PC-3 (cell line): ENCODE measurements at regions not wholly inside any gene's neighbourhood (a gene's known extent, or its start where the extent isn't known, plus 50 kb on each side); places are given as distances from the start of the nearest gene placed in this dataset.

Experiments used
- ATAC-seq: fragments of 200-7000 bp; cut with Tn5 transposase; 2 replicates; pipeline ENCODE4 v1.9.1; 2020; ENCODE audit warnings: mild to moderate bottlenecking, moderate library complexity
- BruUV-seq: library from RNA; stranded (reverse); fragments of 400-500 nt; replicated peaks from 2 replicates; lab custom pipeline; 2021; lab: Mats Ljungman, UMichigan
- CTCF ChIA-PET: fragments of 300-600 bp; sonication (Branson Sonifier 250); formaldehyde crosslinking; loops from one replicate; lab custom pipeline; 2022; ENCODE audit warnings: antibody characterized with exemption; lab: Charles Lee
- POLR2A ChIA-PET: fragments of 300-600 bp; sonication (Branson Sonifier 250); formaldehyde crosslinking; loops from one replicate; lab custom pipeline; 2022; ENCODE audit warnings: antibody characterized with exemption; ENCODE audit not compliant: unreplicated experiment; lab: Charles Lee
- DNase-seq: peaks from one replicate; pipeline ENCODE4 v3.0.0-alpha.2; 2015
- H2AFZ ChIP-seq: fragments of 300-600 bp; sonication (generic); 2 replicates; pipeline ENCODE4 v1.6.0; 2016; ENCODE audit warnings: antibody characterized with exemption, low read length
- H3F3A ChIP-seq: fragments of 300-600 bp; sonication (generic); one replicate; pipeline ENCODE4 v1.6.0; 2017; ENCODE audit warnings: antibody characterized with exemption, low read length, control low read depth, mild to moderate bottlenecking; ENCODE audit not compliant: unreplicated experiment
- H3K27ac ChIP-seq: fragments of 300-600 bp; sonication (generic); 2 replicates; pipeline ENCODE4 v1.5.1; 2016; ENCODE audit warnings: mild to moderate bottlenecking, low read length
- H3K27me3 ChIP-seq: fragments of 300-600 bp; sonication (generic); 2 replicates; pipeline ENCODE4 v1.6.1; 2016; ENCODE audit warnings: low read length, mixed read lengths
- H3K36me3 ChIP-seq: fragments of 300-600 bp; sonication (generic); 2 replicates; pipeline ENCODE4 v1.6.1; 2016; ENCODE audit warnings: low read depth, mixed run types, low read length, mixed read lengths
- H3K4me1 ChIP-seq: fragments of 300-600 bp; sonication (generic); 2 replicates; pipeline ENCODE4 v1.5.1; 2016; ENCODE audit warnings: low read length; ENCODE audit not compliant: insufficient read depth
- H3K4me2 ChIP-seq: fragments of 300-600 bp; sonication (generic); 2 replicates; pipeline ENCODE4 v1.6.0; 2016; ENCODE audit warnings: low read length
- H3K4me3 ChIP-seq: fragments of 300-600 bp; sonication (generic); 2 replicates; pipeline ENCODE4 v1.5.1; 2016; ENCODE audit warnings: mild to moderate bottlenecking, low read length, mixed read lengths
- H3K79me2 ChIP-seq: fragments of 300-600 bp; sonication (generic); 2 replicates; pipeline ENCODE4 v1.6.1; 2017; ENCODE audit warnings: low read length, mixed read lengths
- H3K9ac ChIP-seq: fragments of 300-600 bp; sonication (generic); 2 replicates; pipeline ENCODE4 v1.6.0; 2016; ENCODE audit warnings: mild to moderate bottlenecking, low read length
- H3K9me2 ChIP-seq: fragments of 300-600 bp; sonication (generic); replicated peaks from 2 replicates; pipeline ENCODE4 v1.6.1; 2016; ENCODE audit warnings: mixed run types, low read length, mixed read lengths
- H3K9me3 ChIP-seq: fragments of 300-600 bp; sonication (generic); 2 replicates; pipeline ENCODE4 v1.6.1; 2016; ENCODE audit warnings: low read length, mixed read lengths
- H4K20me1 ChIP-seq: fragments of 300-600 bp; sonication (generic); 2 replicates; pipeline ENCODE4 v1.6.1; 2016; ENCODE audit warnings: low read length, mixed read lengths
- EZH2 ChIP-seq: fragments of 300-600 bp; sonication (generic); IDR thresholded peaks from one replicate; pipeline ENCODE4 v1.6.1; 2017; ENCODE audit warnings: antibody characterized with exemption, mild to moderate bottlenecking, low read length; ENCODE audit not compliant: unreplicated experiment
- EZH2phosphoT487 ChIP-seq: fragments of 300-600 bp; sonication (generic); IDR thresholded peaks from 2 replicates; pipeline ENCODE4 v1.6.1; 2018; ENCODE audit warnings: mild to moderate bottlenecking, antibody characterized with exemption, low read length, borderline replicate concordance
- intact Hi-C: fragments of 100-400 bp; cut with micrococcal nuclease; formaldehyde crosslinking; loops from 2 replicates; pipeline ENCODE4 v1.9.0; 2023
- TF ChIP-seq, protein P1 (sequence below): fragments of 300-600 bp; sonication (generic); conservative IDR thresholded peaks from 2 replicates; pipeline ENCODE4 v1.5.1; 2017; ENCODE audit warnings: antibody characterized with exemption, low read depth, mild to moderate bottlenecking, low read length

DNA sequence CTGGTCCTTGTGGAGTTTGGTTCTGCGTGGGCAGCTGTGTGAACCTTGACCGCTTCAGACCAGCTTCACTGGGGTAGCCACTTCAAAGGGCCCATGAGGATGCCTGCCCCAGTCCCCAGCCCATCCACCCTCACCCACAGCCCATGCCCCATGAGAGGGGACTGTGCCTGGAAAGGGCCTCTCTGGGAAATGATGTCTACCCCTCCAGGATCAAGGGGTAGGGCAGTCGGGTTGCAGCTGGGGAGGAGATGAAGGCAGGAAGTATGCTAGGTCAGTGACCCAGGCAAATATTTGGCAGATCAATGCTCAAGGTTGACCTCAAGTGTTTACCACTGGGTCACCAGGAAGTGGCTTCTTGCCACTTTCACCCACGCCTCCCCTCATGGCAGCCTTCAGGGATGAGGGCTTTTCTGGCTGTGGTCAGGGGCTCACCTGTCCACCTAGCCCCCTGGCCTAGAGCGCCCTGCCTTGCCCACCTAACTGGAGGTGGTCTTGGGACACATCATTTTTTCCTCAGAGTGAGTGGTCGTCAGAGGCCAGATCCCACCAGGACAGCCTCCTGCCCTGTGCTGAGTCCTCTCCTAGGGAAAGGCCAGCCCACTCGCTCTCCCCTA is 109.5 kb downstream of the SNX5 start:
- intact Hi-C loops, result no loop called here
- no peaks in the 10 kb centered on the region for H3K9me3 ChIP-seq
- TF ChIP-seq EZH2 (no peak), EZH2phosphoT487 (no peak)
- TF ChIP-seq, protein P1, sequence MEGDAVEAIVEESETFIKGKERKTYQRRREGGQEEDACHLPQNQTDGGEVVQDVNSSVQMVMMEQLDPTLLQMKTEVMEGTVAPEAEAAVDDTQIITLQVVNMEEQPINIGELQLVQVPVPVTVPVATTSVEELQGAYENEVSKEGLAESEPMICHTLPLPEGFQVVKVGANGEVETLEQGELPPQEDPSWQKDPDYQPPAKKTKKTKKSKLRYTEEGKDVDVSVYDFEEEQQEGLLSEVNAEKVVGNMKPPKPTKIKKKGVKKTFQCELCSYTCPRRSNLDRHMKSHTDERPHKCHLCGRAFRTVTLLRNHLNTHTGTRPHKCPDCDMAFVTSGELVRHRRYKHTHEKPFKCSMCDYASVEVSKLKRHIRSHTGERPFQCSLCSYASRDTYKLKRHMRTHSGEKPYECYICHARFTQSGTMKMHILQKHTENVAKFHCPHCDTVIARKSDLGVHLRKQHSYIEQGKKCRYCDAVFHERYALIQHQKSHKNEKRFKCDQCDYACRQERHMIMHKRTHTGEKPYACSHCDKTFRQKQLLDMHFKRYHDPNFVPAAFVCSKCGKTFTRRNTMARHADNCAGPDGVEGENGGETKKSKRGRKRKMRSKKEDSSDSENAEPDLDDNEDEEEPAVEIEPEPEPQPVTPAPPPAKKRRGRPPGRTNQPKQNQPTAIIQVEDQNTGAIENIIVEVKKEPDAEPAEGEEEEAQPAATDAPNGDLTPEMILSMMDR, result no peak
- no peaks in the 10 kb centered on the region for H3K79me2 ChIP-seq
- peaks cover 4% of the 10 kb centered on the region; the same call in 1 of the 2 replicates for H3K4me1 ChIP-seq
- H3K27ac ChIP-seq, result no peak overlapping the region
- no peaks in the 10 kb centered on the region for H3F3A ChIP-seq
- H3K9me2 ChIP-seq, result no peaks in the 10 kb centered on the region
- CTCF ChIA-PET, result no interaction called here
- H4K20me1 ChIP-seq, result no peaks in the 10 kb centered on the region
- H3K36me3 ChIP-seq, result no peaks in the 10 kb centered on the region
- no peak overlapping the region for H3K4me2 ChIP-seq
- no peak overlapping the region for H3K9ac ChIP-seq
- BruUV-seq, result no TSS peak
- no peak overlapping the region for H2AFZ ChIP-seq
- ATAC-seq, result no peak
- no peak for DNase-seq
- H3K27me3 ChIP-seq, result no peaks in the 10 kb centered on the region
- H3K4me3 ChIP-seq, result no peak overlapping the region
- POLR2A ChIA-PET, result no interaction called here

- H3K9me3 ChIP-seq, result no peaks in the 10 kb centered on the region
- no TSS peak for BruUV-seq
- peaks cover 4% of the 10 kb centered on the region; the same call in 1 of the 2 replicates for H3K4me1 ChIP-seq
- no peak overlapping the region for H3K4me2 ChIP-seq
- ATAC-seq, result no peak
- no peaks in the 10 kb centered on the region for H3F3A ChIP-seq
- H3K36me3 ChIP-seq, result no peaks in the 10 kb centered on the region
- H4K20me1 ChIP-seq, result no peaks in the 10 kb centered on the region
- H3K27ac ChIP-seq, result no peak overlapping the region
- ChIA-PET CTCF (no interaction called here), POLR2A (no interaction called here)
- H3K9me2 ChIP-seq, result no peaks in the 10 kb centered on the region
- intact Hi-C loops, result no loop called here
- no peak overlapping the region for H3K4me3 ChIP-seq
- TF ChIP-seq EZH2phosphoT487, result no peak
- H2AFZ ChIP-seq, result no peak overlapping the region
- H3K27me3 ChIP-seq, result no peaks in the 10 kb centered on the region
- H3K79me2 ChIP-seq, result no peaks in the 10 kb centered on the region
- DNase-seq, result no peak
- H3K9ac ChIP-seq, result no peak overlapping the region
Measured at GRCh38 chr20:17858450-17859001, 110.1 kb downstream of the SNX5 start.

DNA sequence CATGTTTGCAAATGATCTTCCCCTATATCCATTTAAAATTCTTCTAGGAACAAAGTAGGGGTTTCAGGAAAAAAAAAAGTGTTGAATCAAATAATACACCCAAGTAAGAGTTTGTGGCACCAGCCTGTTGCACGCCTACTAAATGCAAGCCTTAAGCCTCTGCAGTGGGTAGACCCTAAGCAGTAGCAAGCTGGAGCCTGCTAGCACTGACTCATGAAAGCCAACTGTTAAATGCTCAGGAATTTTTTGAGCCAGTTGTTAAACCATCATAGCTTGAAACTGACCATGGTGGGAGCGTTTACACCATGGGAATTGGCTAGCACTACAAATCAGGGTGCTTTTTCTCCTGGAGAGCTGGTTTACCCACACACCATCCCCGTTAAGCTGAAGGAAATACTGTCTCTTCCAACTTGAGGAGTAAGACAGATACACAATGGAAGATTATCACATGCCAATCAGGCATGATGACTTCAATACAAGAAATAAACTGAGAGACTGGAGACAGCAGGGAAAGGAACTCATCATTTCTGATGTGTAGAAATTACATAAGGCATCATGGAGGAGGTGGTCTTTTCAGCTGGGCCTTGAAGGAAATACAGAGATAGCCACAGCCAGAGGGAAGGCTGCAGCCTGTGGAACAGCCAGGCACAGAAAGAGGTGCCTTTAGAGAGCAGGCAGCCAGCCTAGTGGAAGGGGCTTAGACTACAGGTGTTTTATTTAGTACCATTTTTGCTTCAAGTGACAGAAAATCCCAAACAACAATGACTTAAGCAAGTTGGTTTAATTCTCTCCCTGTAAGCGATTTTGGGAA is 110.8 kb downstream of the SNX5 start:
- intact Hi-C loops, result no loop called here
- Histone ChIP-seq H2AFZ (no peak overlapping the region), H3K9me2 (no peaks in the 10 kb centered on the region), H3K79me2 (no peaks in the 10 kb centered on the region), H3K4me3 (no peak overlapping the region), H3K9ac (no peak overlapping the region), H3K4me2 (no peak overlapping the region), H3K36me3 (no peaks in the 10 kb centered on the region), H3F3A (no peaks in the 10 kb centered on the region), H3K27ac (no peak overlapping the region), H4K20me1 (no peaks in the 10 kb centered on the region), H3K9me3 (no peaks in the 10 kb centered on the region), H3K4me1 (peaks cover 4% of the 10 kb centered on the region; the same call in 1 of the 2 replicates), H3K27me3 (no peaks in the 10 kb centered on the region)
- ChIA-PET POLR2A (no interaction called here), CTCF (interaction anchor here (0.6 kb wide), 1 partner anchor 16 kb away, joined by 3 read pairs; no protein-coding TSS in a partner anchor)
- DNase-seq (no peak), ATAC-seq (no peak)
- BruUV-seq, result no TSS peak
- TF ChIP-seq EZH2 (no peak), EZH2phosphoT487 (no peak)
- TF ChIP-seq, protein P1, result no peak
